GM12872 (cell line): ENCODE measurements at regions not wholly inside any gene's neighbourhood (a gene's known extent, or its start where the extent isn't known, plus 50 kb on each side); places are given as distances from the start of the nearest gene placed in this dataset.

Source experiments
- CTCF ChIP-seq: IDR thresholded peaks from 3 replicates; pipeline ENCODE4 v1.5.1; 2011; ENCODE audit warnings: low read depth, mild to moderate bottlenecking, low read length, moderate library complexity; ENCODE audit not compliant: insufficient read depth

DNA sequence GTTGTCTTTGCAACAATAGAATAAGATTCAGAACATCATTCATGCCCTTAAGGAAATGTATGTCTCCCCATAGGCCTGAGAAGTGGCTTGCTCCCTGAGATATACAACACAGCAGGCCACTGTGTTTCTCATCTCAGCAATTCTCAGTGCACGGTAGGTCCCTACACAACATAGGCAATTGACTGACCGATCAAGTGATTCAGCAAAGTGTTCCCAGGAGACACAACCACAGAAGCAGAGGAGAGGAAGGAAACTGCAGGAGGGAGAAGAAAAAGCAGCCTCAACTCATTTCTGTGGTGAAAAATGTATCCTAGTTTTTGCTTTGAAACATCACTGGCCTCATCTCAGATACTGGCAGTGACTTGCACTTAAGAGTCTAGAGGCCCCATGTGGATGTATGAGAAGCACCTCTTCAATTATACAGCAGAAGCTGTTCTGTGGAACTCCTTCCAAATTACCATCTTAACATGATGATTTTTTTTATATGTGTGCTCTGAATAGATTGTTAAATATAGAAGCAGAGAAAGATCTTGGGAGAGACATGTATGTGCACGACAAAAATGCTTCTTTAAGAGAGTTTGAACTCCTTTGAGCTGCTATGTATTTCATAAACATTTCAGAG, 306.8 kb downstream of the XPNPEP1 start:
- TF ChIP-seq CTCF: no peak

- no peak for TF ChIP-seq CTCF
Measured at GRCh38 chr10:109593682-109594081, 329.6 kb downstream of the XPNPEP1 start.

- TF ChIP-seq CTCF: no peak
Measured at GRCh38 chr10:109592391-109592790, 330.9 kb downstream of the XPNPEP1 start.

DNA sequence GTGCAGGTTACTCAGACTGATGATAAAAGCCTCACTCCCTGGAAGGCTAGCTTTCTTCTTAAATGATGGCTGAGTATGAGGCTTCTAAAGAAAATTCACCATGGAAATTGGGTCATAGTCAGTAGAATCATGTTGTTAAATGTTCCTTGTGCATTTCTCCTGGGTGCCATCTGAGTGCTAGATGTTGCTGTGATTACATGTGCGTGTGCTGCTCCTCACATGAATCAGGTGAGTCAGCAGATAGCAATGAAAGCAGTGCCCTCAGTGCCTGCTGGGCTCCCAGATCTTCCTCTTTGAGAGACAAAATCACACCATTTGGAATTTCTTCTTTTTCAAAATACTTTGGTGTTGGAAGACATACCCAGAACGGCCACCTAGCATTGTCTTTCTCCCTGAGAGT, 331.7 kb downstream of the XPNPEP1 start:
- TF ChIP-seq CTCF: no peak

DNA sequence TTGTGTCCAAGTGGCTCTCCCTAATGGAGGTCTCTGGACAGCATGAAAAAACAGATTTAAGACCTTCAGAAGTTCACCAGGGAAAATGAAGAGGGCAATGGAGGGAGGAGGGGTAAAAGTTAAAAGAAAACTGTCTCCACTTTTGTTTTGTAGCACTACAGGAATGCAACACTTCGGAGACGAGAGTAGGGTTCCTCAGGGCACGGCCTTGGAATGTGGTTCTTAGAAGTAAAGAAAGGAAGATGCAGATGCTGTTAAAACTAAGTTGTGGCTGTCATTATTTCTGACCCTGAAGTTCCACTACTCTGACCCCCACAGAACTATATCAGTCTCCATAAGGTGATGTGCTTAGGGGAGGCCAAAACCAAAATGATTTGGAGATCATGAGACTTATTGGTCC, 335.1 kb downstream of the XPNPEP1 start:
- TF ChIP-seq CTCF: no peak

DNA sequence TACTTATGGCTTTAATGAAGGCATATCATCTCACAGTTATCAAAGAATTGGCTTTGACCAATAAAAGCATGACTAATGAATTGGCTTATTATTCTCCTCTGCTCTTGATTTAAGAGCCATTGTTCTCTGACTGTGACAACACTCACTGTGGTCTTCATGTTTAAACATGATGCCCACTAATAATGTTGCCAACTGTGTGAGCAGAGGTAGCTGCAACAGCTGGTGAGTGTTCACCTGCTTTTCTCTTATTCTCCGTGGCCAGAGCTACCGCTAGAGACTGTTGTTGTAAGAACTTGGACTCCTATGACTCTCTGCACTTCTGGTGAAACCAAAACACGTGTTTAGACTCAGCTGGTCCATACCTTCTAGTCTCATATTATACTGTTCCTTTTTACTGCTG, 335.9 kb downstream of the XPNPEP1 start:
- no peak for TF ChIP-seq CTCF

DNA sequence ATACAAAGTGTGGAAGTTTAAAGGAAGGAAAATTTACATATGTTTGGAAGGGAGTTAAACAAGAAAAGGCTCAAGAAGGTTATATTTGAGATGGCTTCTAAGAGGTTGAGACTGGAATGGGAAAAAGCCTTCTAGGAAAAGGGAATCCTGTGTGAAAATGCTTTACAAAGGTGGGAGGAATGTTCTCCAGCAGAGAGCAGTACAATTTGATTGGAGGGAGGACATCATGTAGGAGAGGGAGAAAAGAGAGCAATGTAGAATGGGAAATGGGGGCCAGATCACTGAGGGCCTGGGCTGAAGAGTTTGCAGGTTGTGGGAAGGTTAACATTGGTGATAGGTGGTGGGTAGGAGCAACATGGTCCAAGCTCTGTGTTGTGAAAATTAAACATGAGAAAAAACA, 366.9 kb downstream of the XPNPEP1 start:
- TF ChIP-seq CTCF: no peak
